Transverse colon (tissue), 4 donors: ENCODE measurements at regions not wholly inside any gene's neighbourhood (a gene's known extent, or its start where the extent isn't known, plus 50 kb on each side); places are given as distances from the start of the nearest gene placed in this dataset.

Experiments used
- DNase-seq: peaks from one replicate; pipeline ENCODE4 v3.0.0-alpha.2; 2019
- H3K27ac ChIP-seq, 4 donors: fragments of 200-600 bp; sonication (generic); 2 replicates each; pipeline ENCODE4 v1.5.1; 2016 to 2018; ENCODE audit warnings: inconsistent platforms in 4 of 4
- H3K27me3 ChIP-seq: fragments of 200-600 bp; sonication (generic); 2 replicates; pipeline ENCODE4 v1.5.1; 2017; ENCODE audit warnings: inconsistent platforms
- H3K36me3 ChIP-seq, 4 donors: fragments of 200-600 bp; sonication (generic); 2 replicates each; pipeline ENCODE4 v1.5.1; 2017 to 2019; ENCODE audit warnings: inconsistent platforms in 4 of 4
- H3K4me1 ChIP-seq, 4 donors: fragments of 200-600 bp; sonication (generic); 2 replicates each; pipeline ENCODE4 v1.5.1; 2017 to 2020; ENCODE audit warnings: inconsistent platforms in 4 of 4
- H3K4me3 ChIP-seq, 4 donors: fragments of 200-600 bp; sonication (generic); 1 replicate in 1 of 4; 2 replicates in 3 of 4; pipeline versions ENCODE4 v1.5.1 to v1.6.1; 2017 to 2019; ENCODE audit warnings: inconsistent platforms in 4 of 4
- H3K9me3 ChIP-seq, 2 donors: fragments of 200-600 bp; sonication (generic); 2 replicates each; pipeline ENCODE4 v1.5.1; 2017 to 2019; ENCODE audit warnings: inconsistent platforms in 2 of 2
- CTCF ChIP-seq, 5 experiments: fragments of 200-600 bp in 3 of 5; fragments of 450-650 bp in 2 of 5; sonication (generic) in 3 of 5; IDR thresholded peaks; 1 replicate in 2 of 5; 2 replicates in 3 of 5; pipeline ENCODE4 v1.5.1; 2016 to 2017; ENCODE audit warnings: antibody characterized with exemption in 5 of 5, inconsistent platforms in 3 of 5, mild to moderate bottlenecking in 2 of 5, moderate library complexity in 1 of 5
- EP300 ChIP-seq: sonication (generic); formaldehyde crosslinking; IDR thresholded peaks from one replicate; pipeline ENCODE4 v1.6.1; 2017; ENCODE audit warnings: antibody characterized with exemption, low read depth
- POLR2A ChIP-seq: fragments of 450-650 bp; IDR thresholded peaks from one replicate; pipeline ENCODE4 v1.6.1; 2016; ENCODE audit warnings: antibody characterized with exemption, mild to moderate bottlenecking, moderate library complexity
- POLR2AphosphoS5 ChIP-seq, 3 donors: sonication (generic); formaldehyde crosslinking; IDR thresholded peaks; one replicate each; pipeline ENCODE4 v1.6.1; 2016; ENCODE audit warnings: antibody characterized with exemption in 3 of 3
- WGBS, 2 donors: methylation state at CpG; one replicate each; pipeline ENCODE4 v1.1.5; 2018; ENCODE audit warnings: low coverage in 1 of 2; 5-methylcytosine and 5-hydroxymethylcytosine counted together
- in situ Hi-C, 4 donors: fragments of 200-750 bp; cut with MboI; loops; one replicate each; pipeline versions ENCODE4 v1.15.0 to v1.15.1; 2017; ENCODE audit warnings: low sequenced_read_pairs in 3 of 4, low pct_ligation_motif_present in 1 of 4, low pct_unique_long_range_greater_than_20kb in 1 of 4
- intact Hi-C: fragments of 100-400 bp; cut with DNase I; formaldehyde crosslinking; loops from one replicate; pipeline ENCODE4 v1.15.1; 2023; ENCODE audit warnings: low total_unique reads

DNA sequence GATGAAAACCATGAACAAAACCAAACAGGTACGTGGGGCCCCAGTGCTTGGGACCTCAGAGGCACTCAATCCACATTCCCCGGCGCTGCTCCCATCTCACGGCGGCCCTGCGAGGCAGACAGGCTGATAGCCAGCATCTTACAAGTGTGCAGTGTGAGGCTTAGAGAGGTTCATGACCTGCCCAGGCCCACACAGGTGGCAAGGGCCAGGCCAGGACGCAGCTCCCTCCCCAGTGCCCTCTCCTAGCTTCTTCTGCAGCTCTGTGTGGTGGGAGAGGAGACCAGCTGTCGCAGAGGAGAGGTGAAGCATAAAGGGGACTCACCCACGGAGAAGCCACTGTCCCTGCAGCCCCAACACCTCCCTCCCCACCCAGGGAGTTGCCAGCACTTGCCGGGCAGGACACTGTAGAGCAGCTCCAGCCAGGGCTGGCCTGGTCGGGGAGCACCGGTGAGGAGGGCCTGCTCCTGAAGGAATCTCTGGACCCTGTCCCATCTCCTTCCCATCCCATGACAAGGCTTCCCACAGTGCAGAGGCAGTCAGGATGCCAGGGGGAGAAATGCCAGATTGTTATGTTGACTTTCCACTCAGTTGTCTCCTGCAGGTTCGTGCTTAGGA is 92.4 kb upstream of the TMEM45B start:
- no peaks in the 10 kb centered on the region for H3K36me3 ChIP-seq
- H3K9me3 ChIP-seq: no peaks in the 10 kb centered on the region
- no peak overlapping the region for H3K4me3 ChIP-seq
- no peaks in the 10 kb centered on the region for H3K27me3 ChIP-seq
- in situ Hi-C loops (loop anchor here in 2 of 4 donors (25.0 kb wide), 2 partner anchors 361 to 611 kb away; no protein-coding TSS in a partner anchor), intact Hi-C loops (no loop called here)
- no peak for DNase-seq
- WGBS, 2 donors: 74 to 87% methylated on average over 6 to 13 of the region's 13 CpGs
- H3K4me1 ChIP-seq: no peaks in the 10 kb centered on the region
- no peak for TF ChIP-seq POLR2AphosphoS5 (IDR thresholded peaks at IDR 0.05)
- no peak overlapping the region for H3K27ac ChIP-seq

- H3K27me3 ChIP-seq: no peaks in the 10 kb centered on the region
- no peak overlapping the region for H3K4me3 ChIP-seq
- H3K27ac ChIP-seq: no peak overlapping the region
- TF ChIP-seq POLR2AphosphoS5 (IDR thresholded peaks at IDR 0.05) (no peak), POLR2A (no peak), CTCF (IDR thresholded peaks at IDR 0.05) (no peak), EP300 (no peak)
- 58 to 75% methylated on average over 2 to 10 of the region's 11 CpGs for WGBS, 2 donors
- in situ Hi-C loops (loop anchor here in 2 of 4 donors (25.0 kb wide), 2 partner anchors 361 to 611 kb away; no protein-coding TSS in a partner anchor), intact Hi-C loops (no loop called here)
- no peaks in the 10 kb centered on the region for H3K9me3 ChIP-seq
- DNase-seq: no peak
- H3K4me1 ChIP-seq: no peaks in the 10 kb centered on the region
- H3K36me3 ChIP-seq: no peaks in the 10 kb centered on the region
These were observed 91.9 kb upstream of the TMEM45B start for GRCh38 chr11:129723761-129724162.

GRCh38 chr11:129724866-129725265 is 90.8 kb upstream of the TMEM45B start:
- Histone ChIP-seq H3K27ac (no peak overlapping the region), H3K36me3 (no peaks in the 10 kb centered on the region), H3K27me3 (no peaks in the 10 kb centered on the region), H3K9me3 (no peaks in the 10 kb centered on the region), H3K4me1 (no peaks in the 10 kb centered on the region), H3K4me3 (no peak overlapping the region)
- intact Hi-C loops (no loop called here), in situ Hi-C loops (loop anchor here (25.0 kb wide), 2 partner anchors 363 to 613 kb away; no protein-coding TSS in a partner anchor)
- no peak for DNase-seq
- 79 to 82% methylated on average over 5 of the region's 5 CpGs for WGBS, 2 donors
- TF ChIP-seq POLR2AphosphoS5 (IDR thresholded peaks at IDR 0.05): no peak
- no peak for TF ChIP-seq CTCF (IDR thresholded peaks at IDR 0.05)
- TF ChIP-seq EP300: no peak
- no peak for TF ChIP-seq POLR2A

DNA sequence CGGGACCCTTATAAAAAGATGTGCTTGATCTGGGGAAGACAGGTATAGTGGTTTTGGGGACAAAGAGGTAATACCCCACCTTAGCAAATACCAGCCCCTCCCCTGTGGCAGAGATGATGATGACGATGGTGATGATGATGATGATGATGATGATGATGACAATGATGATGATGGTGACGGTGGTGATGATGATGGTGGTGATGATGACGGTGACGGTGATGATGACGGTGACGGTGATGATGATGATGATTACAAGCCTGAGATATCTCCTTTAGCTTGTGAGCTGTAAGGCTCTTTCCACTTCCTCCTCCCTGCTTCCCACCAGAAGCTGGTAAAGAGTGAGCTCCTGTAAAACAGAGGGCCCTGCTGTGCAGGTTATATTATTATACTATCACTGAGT is 89.5 kb upstream of the TMEM45B start:
- Histone ChIP-seq H3K36me3 (no peaks in the 10 kb centered on the region), H3K27ac (no peak overlapping the region), H3K27me3 (no peaks in the 10 kb centered on the region), H3K4me3 (no peak overlapping the region), H3K4me1 (no peaks in the 10 kb centered on the region), H3K9me3 (no peaks in the 10 kb centered on the region)
- 93 to 100% methylated on average over 6 to 7 of the region's 7 CpGs for WGBS, 2 donors
- DNase-seq: no peak
- TF ChIP-seq POLR2AphosphoS5 (IDR thresholded peaks at IDR 0.05): no peak
- TF ChIP-seq CTCF (IDR thresholded peaks at IDR 0.05): no peak
- no peak for TF ChIP-seq EP300
- TF ChIP-seq POLR2A: no peak
- in situ Hi-C loops: loop anchor here in 3 of 4 donors (25.0 kb wide), 2 partner anchors 364 to 614 kb away; no protein-coding TSS in a partner anchor
- intact Hi-C loops: no loop called here

- TF ChIP-seq EP300: no peak
- no peak for TF ChIP-seq CTCF (IDR thresholded peaks at IDR 0.05)
- TF ChIP-seq POLR2AphosphoS5 (IDR thresholded peaks at IDR 0.05): no peak
- TF ChIP-seq POLR2A: no peak
- intact Hi-C loops (no loop called here), in situ Hi-C loops (loop anchor here in 3 of 4 donors (25.0 kb wide), 2 partner anchors 366 to 616 kb away; no protein-coding TSS in a partner anchor)
- no peaks in the 10 kb centered on the region for H3K27me3 ChIP-seq
- WGBS, 2 donors: 45 to 54% methylated on average over 4 to 7 of the region's 7 CpGs
- no peak for DNase-seq
- H3K27ac ChIP-seq: no peak overlapping the region
- H3K36me3 ChIP-seq: no peaks in the 10 kb centered on the region
- no peak overlapping the region for H3K4me3 ChIP-seq
- no peaks in the 10 kb centered on the region for H3K4me1 ChIP-seq
- no peaks in the 10 kb centered on the region for H3K9me3 ChIP-seq
These were observed 87.1 kb upstream of the TMEM45B start for GRCh38 chr11:129728581-129728980.
